Natural killer cell treated with Interleukin-12 subunit alpha and Interleukin-12 subunit beta and Interleukin-15 and Interleukin-18, amount 100 ng/mL, for 72 hours (primary cell): ENCODE measurements at regions not wholly inside any gene's neighbourhood (a gene's known extent, or its start where the extent isn't known, plus 50 kb on each side); places are given as distances from the start of the nearest gene placed in this dataset.

Source experiments
- ATAC-seq, 2 donors: fragments of 150-1000 bp; cut with Tn5 transposase in 1 of 2; sonication (Bioruptor Pico), chemical (Tn5 transposase) in 1 of 2; 2 replicates each; pipeline ENCODE4 v1.10.0; 2021
- DNase-seq: peaks from one replicate; pipeline ENCODE4 v3.0.0; 2022; ENCODE audit warnings: low spot score
- H3K27ac Mint-ChIP-seq, 2 donors: 1 replicate in 1 of 2; 2 replicates in 1 of 2; pipeline ENCODE4 v1.8.0; 2022; ENCODE audit warnings: mixed read lengths in 2 of 2, mild to moderate bottlenecking in 1 of 2, moderate library complexity in 1 of 2
- H3K27me3 Mint-ChIP-seq, 2 donors: 1 replicate in 1 of 2; 2 replicates in 1 of 2; pipeline ENCODE4 v1.8.0; 2022; ENCODE audit warnings: mixed read lengths in 2 of 2
- H3K36me3 Mint-ChIP-seq: one replicate; pipeline ENCODE4 v1.8.0; 2022; ENCODE audit warnings: mixed read lengths
- H3K4me1 Mint-ChIP-seq, 2 donors: 1 replicate in 1 of 2; 2 replicates in 1 of 2; pipeline ENCODE4 v1.8.0; 2022; ENCODE audit warnings: low read depth in 2 of 2, mixed read lengths in 2 of 2, mild to moderate bottlenecking in 1 of 2
- H3K4me3 Mint-ChIP-seq: one replicate; pipeline ENCODE4 v1.8.0; 2022; ENCODE audit warnings: mixed read lengths
- H3K9me3 Mint-ChIP-seq: 2 replicates; pipeline ENCODE4 v1.8.0; 2022; ENCODE audit warnings: mixed read lengths

GRCh38 chrX:40268188-40268520, 170.4 kb upstream of the BCOR start:
- Mint-ChIP-seq H3K27me3 (peaks cover 0 to 14% of the 10 kb centered on the region in 2 donors), H3K4me3 (no peak overlapping the region), H3K9me3 (no peaks in the 10 kb centered on the region), H3K27ac (no peak overlapping the region), H3K36me3 (no peaks in the 10 kb centered on the region), H3K4me1 (peaks cover 0 to 3% of the 10 kb centered on the region in 2 donors)
- ATAC-seq (no peak), DNase-seq (no peak)

GRCh38 chrX:40267334-40268187, 169.8 kb upstream of the BCOR start:
- Mint-ChIP-seq H3K4me1 (peaks cover 0 to 3% of the 10 kb centered on the region in 2 donors), H3K36me3 (no peaks in the 10 kb centered on the region), H3K4me3 (peak overlapping the region; percentile 54), H3K27ac (no peak overlapping the region), H3K9me3 (no peaks in the 10 kb centered on the region), H3K27me3 (peaks cover 0 to 12% of the 10 kb centered on the region in 2 donors)
- DNase-seq (no peak), ATAC-seq (no peak)

GRCh38 chrX:40266490-40267333, 169.0 kb upstream of the BCOR start:
- no peak for DNase-seq
- peak; percentile 49 to 79 for ATAC-seq
- Mint-ChIP-seq H3K4me3 (peak overlapping the region; percentile 54), H3K27ac (no peak overlapping the region), H3K4me1 (peaks cover 0 to 3% of the 10 kb centered on the region in 2 donors), H3K27me3 (peaks cover 0 to 7% of the 10 kb centered on the region in 2 donors), H3K9me3 (no peaks in the 10 kb centered on the region), H3K36me3 (no peaks in the 10 kb centered on the region)

GRCh38 chrX:40265936-40266335, 168.2 kb upstream of the BCOR start:
- peaks cover 0 to 3% of the 10 kb centered on the region in 2 donors for H3K4me1 Mint-ChIP-seq
- H3K27ac Mint-ChIP-seq: no peak overlapping the region
- no peak for ATAC-seq
- H3K4me3 Mint-ChIP-seq: no peak overlapping the region
- no peak for DNase-seq
- no peaks in the 10 kb centered on the region for H3K9me3 Mint-ChIP-seq
- peaks cover 0 to 7% of the 10 kb centered on the region in 2 donors for H3K27me3 Mint-ChIP-seq
- H3K36me3 Mint-ChIP-seq: no peaks in the 10 kb centered on the region

GRCh38 chrX:40263014-40263560, 165.3 kb upstream of the BCOR start:
- no peak overlapping the region for H3K27ac Mint-ChIP-seq
- H3K36me3 Mint-ChIP-seq: no peaks in the 10 kb centered on the region
- H3K27me3 Mint-ChIP-seq: peaks cover 0 to 7% of the 10 kb centered on the region in 2 donors
- no peak for ATAC-seq
- H3K9me3 Mint-ChIP-seq: no peaks in the 10 kb centered on the region
- no peak for DNase-seq
- H3K4me1 Mint-ChIP-seq: peaks cover 0 to 3% of the 10 kb centered on the region in 2 donors
- H3K4me3 Mint-ChIP-seq: no peak overlapping the region

GRCh38 chrX:40262157-40263013, 164.6 kb upstream of the BCOR start:
- ATAC-seq (no peak), DNase-seq (no peak)
- peaks cover 0 to 2% of the 10 kb centered on the region in 2 donors for H3K4me1 Mint-ChIP-seq
- peaks cover 0 to 6% of the 10 kb centered on the region in 2 donors for H3K27me3 Mint-ChIP-seq
- H3K4me3 Mint-ChIP-seq: no peak overlapping the region
- H3K36me3 Mint-ChIP-seq: no peaks in the 10 kb centered on the region
- H3K27ac Mint-ChIP-seq: no peak overlapping the region
- no peaks in the 10 kb centered on the region for H3K9me3 Mint-ChIP-seq

GRCh38 chrX:40261833-40262156, 164.0 kb upstream of the BCOR start:
- no peaks in the 10 kb centered on the region for H3K36me3 Mint-ChIP-seq
- H3K9me3 Mint-ChIP-seq: no peaks in the 10 kb centered on the region
- H3K27me3 Mint-ChIP-seq: peaks cover 0 to 3% of the 10 kb centered on the region in 2 donors
- no peak overlapping the region for H3K27ac Mint-ChIP-seq
- H3K4me1 Mint-ChIP-seq: no peaks in the 10 kb centered on the region
- H3K4me3 Mint-ChIP-seq: no peak overlapping the region
- ATAC-seq: no peak
- no peak for DNase-seq

- Mint-ChIP-seq H3K27ac (no peak overlapping the region), H3K27me3 (peaks cover 0 to 5% of the 10 kb centered on the region in 2 donors), H3K4me1 (no peaks in the 10 kb centered on the region), H3K4me3 (no peak overlapping the region), H3K9me3 (no peaks in the 10 kb centered on the region), H3K36me3 (no peaks in the 10 kb centered on the region)
- no peak for DNase-seq
- ATAC-seq: no peak
These were observed 162.5 kb upstream of the BCOR start for GRCh38 chrX:40260146-40260747.

GRCh38 chrX:40258909-40259308, 161.2 kb upstream of the BCOR start:
- DNase-seq (no peak), ATAC-seq (no peak)
- Mint-ChIP-seq H3K27ac (no peak overlapping the region), H3K4me1 (no peaks in the 10 kb centered on the region), H3K36me3 (no peaks in the 10 kb centered on the region), H3K27me3 (peaks cover 0 to 2% of the 10 kb centered on the region in 2 donors), H3K9me3 (no peaks in the 10 kb centered on the region), H3K4me3 (no peak overlapping the region)

- Mint-ChIP-seq H3K36me3 (no peaks in the 10 kb centered on the region), H3K9me3 (no peaks in the 10 kb centered on the region), H3K4me1 (no peaks in the 10 kb centered on the region), H3K27ac (no peak overlapping the region), H3K4me3 (no peak overlapping the region), H3K27me3 (peaks cover 0 to 5% of the 10 kb centered on the region in 2 donors)
- no peak for ATAC-seq
- no peak for DNase-seq
These were observed 156.0 kb upstream of the BCOR start for GRCh38 chrX:40253771-40254170.

GRCh38 chrX:40249582-40249981, 151.8 kb upstream of the BCOR start:
- H3K27me3 Mint-ChIP-seq: peaks cover 8 to 11% of the 10 kb centered on the region in 2 donors
- no peak overlapping the region for H3K4me3 Mint-ChIP-seq
- DNase-seq (no peak), ATAC-seq (no peak)
- H3K27ac Mint-ChIP-seq: no peak overlapping the region
- no peaks in the 10 kb centered on the region for H3K9me3 Mint-ChIP-seq
- peaks cover 6 to 8% of the 10 kb centered on the region in 2 donors for H3K4me1 Mint-ChIP-seq
- no peaks in the 10 kb centered on the region for H3K36me3 Mint-ChIP-seq

GRCh38 chrX:40248822-40249221, 151.1 kb upstream of the BCOR start:
- DNase-seq (no peak), ATAC-seq (no peak)
- Mint-ChIP-seq H3K4me1 (peaks cover 6 to 8% of the 10 kb centered on the region in 2 donors), H3K27ac (no peak overlapping the region), H3K36me3 (no peaks in the 10 kb centered on the region), H3K4me3 (no peak overlapping the region), H3K9me3 (no peaks in the 10 kb centered on the region), H3K27me3 (peaks cover 8 to 11% of the 10 kb centered on the region in 2 donors)
